A549 (cell line): ENCODE measurements at regions not wholly inside any gene's neighbourhood (a gene's known extent, or its start where the extent isn't known, plus 50 kb on each side); places are given as distances from the start of the nearest gene placed in this dataset.

Experiments used
- ATAC-seq, 2 experiments: fragments of 200-7000 bp in 1 of 2; fragments of >200 bp in 1 of 2; cut with Nextera tagmentation in 1 of 2; cut with Tn5 transposase in 1 of 2; 3 replicates each; pipeline versions ENCODE4 v1.8.0 to v1.9.1; 2018 to 2020; ENCODE audit warnings: mild to moderate bottlenecking in 1 of 2, moderate library complexity in 1 of 2
- CTCF ChIA-PET: fragments of 300-600 bp; sonication (Branson Sonifier 250); formaldehyde crosslinking; extraction: SDS; loops from one replicate; lab custom pipeline; 2021; ENCODE audit warnings: antibody characterized with exemption, inconsistent platforms; lab: Yijun Ruan, JAX
- POLR2A ChIA-PET: fragments of 350-600 bp; formaldehyde crosslinking; extraction: SDS; loops from one replicate; lab custom pipeline; 2021; ENCODE audit warnings: antibody characterized with exemption, inconsistent platforms; lab: Yijun Ruan, JAX
- DNase-seq, 2 experiments: peaks; one replicate each; pipeline versions ENCODE4 v3.0.0 to v3.0.0-alpha.2; 2011 to 2016; ENCODE audit warnings: low read depth in 1 of 2, low spot score in 1 of 2
- FAIRE-seq: peaks from 2 replicates; lab custom pipeline; 2011; peaks lifted over from hg19 to GRCh38; lab: Jason Lieb, UNC
- H3K27ac ChIP-seq, 2 experiments: fragments of >200 bp; sonication (Bioruptor Twin); formaldehyde crosslinking; 3 replicates each; pipeline ENCODE4 v1.5.1; 2016 to 2017
- H3K4me1 ChIP-seq: fragments of >200 bp; sonication (Bioruptor Twin); formaldehyde crosslinking; 3 replicates; pipeline ENCODE4 v1.6.1; 2016
- H3K4me2 ChIP-seq: fragments of >200 bp; sonication (Bioruptor Twin); formaldehyde crosslinking; 3 replicates; pipeline ENCODE4 v1.6.1; 2016
- H3K4me3 ChIP-seq: fragments of >200 bp; sonication (Bioruptor Twin); formaldehyde crosslinking; 3 replicates; pipeline ENCODE4 v1.5.1; 2016
- H3K9me3 ChIP-seq: fragments of >200 bp; sonication (Bioruptor Twin); formaldehyde crosslinking; 3 replicates; pipeline ENCODE4 v1.6.1; 2016
- CBX8 ChIP-seq: fragments of 200-600 bp; sonication (generic); IDR thresholded peaks from 2 replicates; pipeline ENCODE4 v1.6.1; 2016
- CTCF ChIP-seq: fragments of >200 bp; sonication (Bioruptor Twin); formaldehyde crosslinking; IDR thresholded peaks from 3 replicates; pipeline ENCODE4 v1.5.1; 2016
- EHF ChIP-seq: fragments of 250-450 bp; sonication (Bioruptor Pico); IDR thresholded peaks from 2 replicates; pipeline ENCODE4 v1.5.0; 2020; ENCODE audit warnings: mild to moderate bottlenecking
- EP300 ChIP-seq, 2 experiments: fragments of >200 bp; sonication (Bioruptor Twin); formaldehyde crosslinking; IDR thresholded peaks; 2 replicates in 1 of 2; 3 replicates in 1 of 2; pipeline ENCODE4 v1.6.1; 2016 to 2017
- FOSL2 ChIP-seq, 2 experiments: fragments of 450-650 bp in 1 of 2; fragments of >200 bp in 1 of 2; sonication (Bioruptor Twin) in 1 of 2; formaldehyde crosslinking; IDR thresholded peaks; 2 replicates each; pipeline versions ENCODE4 v1.5.0 to v1.6.1; 2016 to 2020; ENCODE audit warnings: mild to moderate bottlenecking in 1 of 2, moderate library complexity in 1 of 2
- GATA3 ChIP-seq: IDR thresholded peaks from 2 replicates; pipeline ENCODE4 v1.6.1; 2012; ENCODE audit warnings: borderline replicate concordance
- HEYL ChIP-seq: fragments of 250-450 bp; sonication (Bioruptor Pico); IDR thresholded peaks from 2 replicates; pipeline ENCODE4 v1.8.0; 2021; ENCODE audit warnings: mild to moderate bottlenecking, moderate library complexity
- HOXB13 ChIP-seq: fragments of 250-450 bp; sonication (Bioruptor Pico); IDR thresholded peaks from 2 replicates; pipeline ENCODE4 v1.5.0; 2020; ENCODE audit warnings: low read depth, mild to moderate bottlenecking, moderate library complexity
- KDM5A ChIP-seq: fragments of 200-600 bp; sonication (generic); IDR thresholded peaks from 2 replicates; pipeline ENCODE4 v1.6.1; 2016; ENCODE audit warnings: antibody characterized with exemption, mild to moderate bottlenecking
- MAX ChIP-seq: IDR thresholded peaks from 2 replicates; pipeline ENCODE4 v1.6.1; 2012
- MYC ChIP-seq: IDR thresholded peaks from 2 replicates; pipeline ENCODE4 v1.6.1; 2012; ENCODE audit warnings: mild to moderate bottlenecking, inconsistent platforms, low read length, improper control_type of control experiment, borderline replicate concordance
- NPAS2 ChIP-seq: fragments of 250-450 bp; sonication (Bioruptor Pico); IDR thresholded peaks from 2 replicates; pipeline ENCODE4 v1.8.0; 2022; ENCODE audit warnings: mild to moderate bottlenecking, moderate library complexity, borderline replicate concordance
- NR3C1 ChIP-seq: fragments of >200 bp; sonication (Bioruptor Twin); formaldehyde crosslinking; IDR thresholded peaks from 3 replicates; pipeline ENCODE4 v1.6.1; 2017
- PHF8 ChIP-seq: fragments of 200-600 bp; sonication (generic); IDR thresholded peaks from 2 replicates; pipeline ENCODE4 v1.6.1; 2016; ENCODE audit warnings: low read depth, mild to moderate bottlenecking, antibody characterized with exemption, moderate library complexity, borderline replicate concordance
- RARB ChIP-seq: fragments of 250-450 bp; sonication (Bioruptor Pico); IDR thresholded peaks from 2 replicates; pipeline ENCODE4 v1.8.0; 2021; ENCODE audit warnings: mild to moderate bottlenecking, moderate library complexity
- RCOR1 ChIP-seq: fragments of 150-350 bp; IDR thresholded peaks from 2 replicates; pipeline ENCODE4 v1.6.1; 2014; ENCODE audit warnings: antibody characterized with exemption, low read length, low read depth
- USF2 ChIP-seq: fragments of 450-650 bp; IDR thresholded peaks from 2 replicates; pipeline ENCODE4 v1.6.1; 2014; ENCODE audit warnings: antibody characterized with exemption
- ZC3H11A ChIP-seq: fragments of 450-650 bp; IDR thresholded peaks from 2 replicates; pipeline ENCODE4 v1.6.1; 2014; ENCODE audit warnings: antibody characterized with exemption, mild to moderate bottlenecking
- ZFP36 ChIP-seq: fragments of 450-650 bp; IDR thresholded peaks from 2 replicates; pipeline ENCODE4 v1.6.1; 2014; ENCODE audit warnings: borderline replicate concordance; ENCODE audit not compliant: partially characterized antibody
- ZSCAN20 ChIP-seq: fragments of 250-450 bp; sonication (Bioruptor Pico); IDR thresholded peaks from 2 replicates; pipeline ENCODE4 v1.8.0; 2022; ENCODE audit warnings: mild to moderate bottlenecking, moderate library complexity
- WGBS: methylation state at CpG from one replicate; pipeline ENCODE4 v1.1.6; 2017; ENCODE audit errors: missing lambda C conversion rate; 5-methylcytosine and 5-hydroxymethylcytosine counted together

GRCh38 chr5:101271416-101271815 is 368.3 kb upstream of the ST8SIA4 start:
- H3K9me3 ChIP-seq = no peaks in the 10 kb centered on the region
- DNase-seq = no peak
- TF ChIP-seq HEYL (CRISPR knock-in tag) (no peak), FOSL2 (IDR thresholded peaks at IDR 0.05) (no peak), FOSL2 (CRISPR knock-in tag; IDR thresholded peaks at IDR 0.05) (no peak), RCOR1 (no peak), MAX (no peak), USF2 (no peak), MYC (no peak), KDM5A (no peak), EHF (no peak), ZC3H11A (no peak)
- TF ChIP-seq, all 56 proteins: peak for 0
- CTCF ChIA-PET = interaction anchor here (1.1 kb wide), 1 partner anchor 35 kb away, joined by 4 read pairs; no protein-coding TSS in a partner anchor
- POLR2A ChIA-PET = no interaction called here
- H3K4me1 ChIP-seq = no peaks in the 10 kb centered on the region
- ATAC-seq (peak in 1 of 2 experiments; percentile 30; a peak in 1 of 6 replicates), FAIRE-seq (no peak)
- no peak overlapping the region for H3K27ac ChIP-seq
- whole genome bisulfite sequencing = 51% methylated on average over 2 of the region's 2 CpGs
- no peak overlapping the region for H3K4me3 ChIP-seq
- H3K4me2 ChIP-seq = no peak overlapping the region

GRCh38 chr5:101260857-101261256 is 357.8 kb upstream of the ST8SIA4 start:
- ATAC-seq = peak; percentile 39 to 81; a peak in 5 of 6 replicates
- 14% methylated on average over 9 of the region's 9 CpGs for WGBS
- FAIRE-seq = no peak
- H3K4me1 ChIP-seq = peaks cover 14% of the 10 kb centered on the region
- POLR2A ChIA-PET = no interaction called here
- H3K9me3 ChIP-seq = peaks cover 11% of the 10 kb centered on the region; the same call in 2 of the 3 replicates
- 0 out of 3 replicates have a peak overlapping the region, but pooled peaks have one; percentile 17 for H3K4me3 ChIP-seq
- peak; percentile 79 for TF ChIP-seq GATA3
- no peak for TF ChIP-seq NR3C1
- no peak for TF ChIP-seq CTCF
- no peak for TF ChIP-seq PHF8
- peak in 1 of 2 experiments; percentile 8; a peak in 1 of 5 replicates for TF ChIP-seq EP300 (IDR thresholded peaks at IDR 0.05)
- CTCF ChIA-PET = no interaction called here
- H3K27ac ChIP-seq = peak overlapping the region; percentile 59 to 60; a peak in 4 of 6 replicates
- peak overlapping the region; percentile 63 for H3K4me2 ChIP-seq
- peak in 1 of 2 experiments; percentile 60 for DNase-seq

GRCh38 chr5:101253096-101253495 is 350.0 kb upstream of the ST8SIA4 start:
- no peak overlapping the region for H3K27ac ChIP-seq
- 0 out of 3 replicates have a peak, but pooled peaks cover 8% of the 10 kb centered on the region for H3K9me3 ChIP-seq
- ChIA-PET POLR2A (no interaction called here), CTCF (interaction anchor here (0.7 kb wide), 1 partner anchor 34 kb away, joined by 3 read pairs; no protein-coding TSS in a partner anchor)
- ATAC-seq (no peak), DNase-seq (no peak), FAIRE-seq (no peak)
- no peak overlapping the region for H3K4me2 ChIP-seq
- no peak overlapping the region for H3K4me3 ChIP-seq
- no peak for TF ChIP-seq HOXB13 (CRISPR knock-in tag)
- no peak for TF ChIP-seq EP300 (IDR thresholded peaks at IDR 0.05)
- no peak for TF ChIP-seq FOSL2 (IDR thresholded peaks at IDR 0.05)
- TF ChIP-seq FOSL2 (CRISPR knock-in tag; IDR thresholded peaks at IDR 0.05) = no peak
- no peak for TF ChIP-seq EHF
- no peak for TF ChIP-seq ZFP36
- no peak for TF ChIP-seq NPAS2
- TF ChIP-seq RCOR1 = no peak
- no peak for TF ChIP-seq RARB
- TF ChIP-seq CBX8 = no peak
- no peak for TF ChIP-seq ZSCAN20 (CRISPR knock-in tag)
- no peak for TF ChIP-seq GATA3
- no peaks in the 10 kb centered on the region for H3K4me1 ChIP-seq
- WGBS = 72% methylated on average over 4 of the region's 4 CpGs
